Smooth muscle cell (in vitro differentiated cells): ENCODE measurements at regions not wholly inside any gene's neighbourhood (a gene's known extent, or its start where the extent isn't known, plus 50 kb on each side); places are given as distances from the start of the nearest gene placed in this dataset.

Experiments
- DNase-seq: peaks from one replicate; lab custom pipeline; 2025; ENCODE audit not compliant: unreplicated experiment; lab: John Stamatoyannopoulos, UW
- H2AFZ ChIP-seq: fragments of 200-600 bp; sonication (generic); 2 replicates; pipeline ENCODE4 v1.6.0; 2016; ENCODE audit warnings: antibody characterized with exemption, low read depth, mild to moderate bottlenecking
- H3F3A ChIP-seq: fragments of 200-600 bp; sonication (generic); 2 replicates; pipeline ENCODE4 v1.6.0; 2017; ENCODE audit warnings: antibody characterized with exemption, low read depth
- H3K27ac ChIP-seq: fragments of 200-600 bp; sonication (generic); 2 replicates; pipeline ENCODE4 v1.5.1; 2016; ENCODE audit warnings: low read depth, mild to moderate bottlenecking
- H3K27me3 ChIP-seq: fragments of 200-600 bp; sonication (generic); 2 replicates; pipeline ENCODE4 v1.6.1; 2016; ENCODE audit warnings: low read depth, mild to moderate bottlenecking
- H3K36me3 ChIP-seq: fragments of 200-600 bp; sonication (generic); 2 replicates; pipeline ENCODE4 v1.5.1; 2016; ENCODE audit warnings: low read depth
- H3K4me1 ChIP-seq: fragments of 200-600 bp; sonication (generic); 2 replicates; pipeline ENCODE4 v1.5.1; 2016; ENCODE audit warnings: low read depth
- H3K4me2 ChIP-seq: fragments of 200-600 bp; sonication (generic); 2 replicates; pipeline ENCODE4 v1.6.0; 2016; ENCODE audit warnings: mild to moderate bottlenecking
- H3K4me3 ChIP-seq: fragments of 200-600 bp; sonication (generic); 2 replicates; pipeline ENCODE4 v1.5.1; 2016; ENCODE audit warnings: mild to moderate bottlenecking
- H3K79me2 ChIP-seq: fragments of 200-600 bp; sonication (generic); 2 replicates; pipeline ENCODE4 v1.6.0; 2016; ENCODE audit warnings: low read depth, mild to moderate bottlenecking
- H3K9ac ChIP-seq: fragments of 200-600 bp; sonication (generic); 2 replicates; pipeline ENCODE4 v1.6.0; 2016; ENCODE audit warnings: low read depth
- H3K9me3 ChIP-seq: fragments of 200-600 bp; sonication (generic); replicated peaks from 2 replicates; pipeline ENCODE4 v1.5.1; 2016; ENCODE audit warnings: low read depth
- H4K20me1 ChIP-seq: fragments of 200-600 bp; sonication (generic); 2 replicates; pipeline ENCODE4 v1.6.0; 2016; ENCODE audit warnings: low read depth
- WGBS: methylation state at CpG from one replicate; pipeline ENCODE4 v1.1.7; 2016; ENCODE audit warnings: low lambda C conversion rate; 5-methylcytosine and 5-hydroxymethylcytosine counted together
- TF ChIP-seq, protein P1 (sequence below): fragments of 200-600 bp; sonication (generic); IDR thresholded peaks from 2 replicates; pipeline ENCODE4 v1.5.1; 2017; ENCODE audit warnings: borderline replicate concordance, mild to moderate bottlenecking, antibody characterized with exemption; ENCODE audit not compliant: insufficient read depth, poor library complexity, severe bottlenecking

DNA sequence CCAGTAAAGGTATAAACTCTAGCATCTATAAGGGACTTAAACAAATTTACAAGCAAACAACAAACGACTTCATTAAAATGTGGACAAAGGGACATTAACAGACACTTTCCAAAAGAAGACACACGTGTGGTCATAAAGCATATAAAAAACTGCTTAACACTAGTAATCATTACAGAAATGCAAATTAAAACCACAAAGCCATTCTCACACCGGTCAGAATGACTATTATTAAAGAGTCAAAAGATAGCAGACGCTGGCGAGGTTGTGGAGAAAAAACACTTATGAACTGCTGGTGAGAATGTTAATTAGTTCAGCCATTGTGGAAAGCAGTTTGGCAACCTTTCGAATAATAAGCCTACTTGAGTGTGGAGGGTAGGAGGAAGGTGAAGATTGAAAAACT is 217.1 kb upstream of the DLGAP1 start:
- Histone ChIP-seq H4K20me1 (no peaks in the 10 kb centered on the region), H3K4me1 (no peaks in the 10 kb centered on the region), H3K9me3 (peaks cover 7% of the 10 kb centered on the region), H3K79me2 (no peaks in the 10 kb centered on the region), H3K4me2 (no peak overlapping the region), H3K27me3 (no peaks in the 10 kb centered on the region), H3K9ac (no peak overlapping the region), H3K27ac (no peak overlapping the region), H2AFZ (no peak overlapping the region), H3K36me3 (no peaks in the 10 kb centered on the region), H3K4me3 (no peak overlapping the region), H3F3A (no peaks in the 10 kb centered on the region)
- DNase-seq: no peak
- TF ChIP-seq, protein P1, sequence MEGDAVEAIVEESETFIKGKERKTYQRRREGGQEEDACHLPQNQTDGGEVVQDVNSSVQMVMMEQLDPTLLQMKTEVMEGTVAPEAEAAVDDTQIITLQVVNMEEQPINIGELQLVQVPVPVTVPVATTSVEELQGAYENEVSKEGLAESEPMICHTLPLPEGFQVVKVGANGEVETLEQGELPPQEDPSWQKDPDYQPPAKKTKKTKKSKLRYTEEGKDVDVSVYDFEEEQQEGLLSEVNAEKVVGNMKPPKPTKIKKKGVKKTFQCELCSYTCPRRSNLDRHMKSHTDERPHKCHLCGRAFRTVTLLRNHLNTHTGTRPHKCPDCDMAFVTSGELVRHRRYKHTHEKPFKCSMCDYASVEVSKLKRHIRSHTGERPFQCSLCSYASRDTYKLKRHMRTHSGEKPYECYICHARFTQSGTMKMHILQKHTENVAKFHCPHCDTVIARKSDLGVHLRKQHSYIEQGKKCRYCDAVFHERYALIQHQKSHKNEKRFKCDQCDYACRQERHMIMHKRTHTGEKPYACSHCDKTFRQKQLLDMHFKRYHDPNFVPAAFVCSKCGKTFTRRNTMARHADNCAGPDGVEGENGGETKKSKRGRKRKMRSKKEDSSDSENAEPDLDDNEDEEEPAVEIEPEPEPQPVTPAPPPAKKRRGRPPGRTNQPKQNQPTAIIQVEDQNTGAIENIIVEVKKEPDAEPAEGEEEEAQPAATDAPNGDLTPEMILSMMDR: no peak
- 81% methylated on average over 6 of the region's 6 CpGs for WGBS

DNA sequence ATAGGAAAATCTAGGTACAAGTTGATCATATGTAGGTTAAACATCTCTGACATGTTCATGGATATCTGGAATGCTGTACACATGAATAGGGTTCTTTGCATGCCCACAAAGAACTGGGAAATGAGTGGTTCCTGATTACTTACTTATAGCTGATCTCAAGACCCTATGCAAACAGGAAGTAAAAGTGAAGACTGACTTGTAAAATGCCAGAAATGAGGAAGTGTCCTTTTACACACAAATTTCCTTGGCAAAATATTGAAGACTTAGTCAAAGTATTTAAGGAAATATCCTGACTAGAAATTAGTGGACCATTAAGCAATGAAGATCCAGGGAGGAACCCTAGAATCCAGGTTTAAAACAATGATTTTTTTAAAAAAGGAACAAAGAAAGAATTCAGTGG is 203.7 kb upstream of the DLGAP1 start:
- no peaks in the 10 kb centered on the region for H3K9me3 ChIP-seq
- no peak overlapping the region for H2AFZ ChIP-seq
- TF ChIP-seq, protein P1: no peak
- no peak overlapping the region for H3K4me3 ChIP-seq
- no peaks in the 10 kb centered on the region for H3K27me3 ChIP-seq
- no peak overlapping the region for H3K9ac ChIP-seq
- H3K36me3 ChIP-seq: no peaks in the 10 kb centered on the region
- H4K20me1 ChIP-seq: no peaks in the 10 kb centered on the region
- H3K79me2 ChIP-seq: no peaks in the 10 kb centered on the region
- H3K27ac ChIP-seq: no peak overlapping the region
- H3F3A ChIP-seq: no peaks in the 10 kb centered on the region
- DNase-seq: no peak
- H3K4me2 ChIP-seq: no peak overlapping the region
- no peaks in the 10 kb centered on the region for H3K4me1 ChIP-seq

DNA sequence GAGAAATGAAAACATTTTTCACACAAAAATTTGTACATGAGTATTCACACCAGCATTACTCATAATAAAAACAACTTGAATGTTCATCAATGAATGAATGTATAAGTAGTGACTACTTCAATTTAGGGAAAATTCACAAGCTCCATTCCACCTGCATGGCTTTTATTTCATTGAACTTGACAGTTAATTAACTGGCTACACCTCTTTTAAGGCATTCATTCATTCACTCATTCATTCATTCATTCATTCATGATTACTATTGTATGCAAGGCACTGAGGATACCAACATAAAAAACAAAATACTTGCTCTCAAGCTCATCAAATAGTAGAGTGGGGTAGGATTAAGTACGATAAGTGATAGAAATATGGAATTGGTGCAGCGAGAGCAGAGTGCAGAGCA is 198.3 kb upstream of the DLGAP1 start:
- H3K9ac ChIP-seq: no peak overlapping the region
- H3K27ac ChIP-seq: no peak overlapping the region
- WGBS: 91% methylated on average over 2 of the region's 2 CpGs
- no peaks in the 10 kb centered on the region for H3K9me3 ChIP-seq
- no peaks in the 10 kb centered on the region for H4K20me1 ChIP-seq
- H2AFZ ChIP-seq: no peak overlapping the region
- no peaks in the 10 kb centered on the region for H3K4me1 ChIP-seq
- no peak overlapping the region for H3K4me3 ChIP-seq
- H3K79me2 ChIP-seq: no peaks in the 10 kb centered on the region
- no peaks in the 10 kb centered on the region for H3K27me3 ChIP-seq
- H3F3A ChIP-seq: no peaks in the 10 kb centered on the region
- TF ChIP-seq, protein P1: no peak
- no peak for DNase-seq
- no peaks in the 10 kb centered on the region for H3K36me3 ChIP-seq
- no peak overlapping the region for H3K4me2 ChIP-seq

DNA sequence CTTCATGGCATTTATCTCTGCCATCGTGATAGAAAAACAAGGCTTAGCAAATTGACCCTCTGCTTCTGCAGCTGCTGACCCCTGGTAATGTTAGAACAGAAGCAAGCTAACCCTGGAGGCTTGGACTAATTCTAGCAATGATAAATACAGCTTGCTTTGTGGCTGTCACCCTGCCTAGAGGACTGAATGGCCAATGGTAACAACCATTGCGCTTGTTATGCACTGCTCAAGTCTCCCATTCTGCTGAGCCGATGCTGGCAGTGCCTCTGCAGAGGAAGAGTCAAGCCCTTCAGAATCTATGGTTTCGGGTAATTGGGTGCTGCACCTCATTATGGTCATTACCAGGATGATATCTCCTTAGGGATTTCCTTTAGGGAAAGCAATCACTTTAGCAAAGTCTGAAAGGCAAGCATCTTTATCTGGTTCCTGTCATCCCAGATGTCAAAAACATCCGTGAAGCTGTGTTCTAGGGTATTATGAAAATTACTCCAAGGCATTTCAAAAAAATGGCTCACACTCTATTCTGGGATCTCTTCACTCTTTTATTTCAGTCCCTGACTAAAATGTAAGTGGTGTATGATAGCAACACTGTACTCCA is 186.8 kb upstream of the DLGAP1 start:
- 59% methylated on average over 5 of the region's 5 CpGs for WGBS
- Histone ChIP-seq H3K4me3 (no peak overlapping the region), H2AFZ (no peak overlapping the region), H3K9me3 (no peaks in the 10 kb centered on the region), H4K20me1 (no peaks in the 10 kb centered on the region), H3K27ac (no peak overlapping the region), H3K79me2 (no peaks in the 10 kb centered on the region), H3K9ac (no peak overlapping the region), H3K4me1 (no peaks in the 10 kb centered on the region), H3K36me3 (no peaks in the 10 kb centered on the region), H3K27me3 (no peaks in the 10 kb centered on the region), H3F3A (no peaks in the 10 kb centered on the region), H3K4me2 (no peak overlapping the region)
- TF ChIP-seq, protein P1: no peak
- no peak for DNase-seq
